Transverse colon (tissue), 4 donors: ENCODE measurements at regions not wholly inside any gene's neighbourhood (a gene's known extent, or its start where the extent isn't known, plus 50 kb on each side); places are given as distances from the start of the nearest gene placed in this dataset.

Experiments used
- DNase-seq: peaks from one replicate; pipeline ENCODE4 v3.0.0-alpha.2; 2019
- H3K27ac ChIP-seq, 4 donors: fragments of 200-600 bp; sonication (generic); 2 replicates each; pipeline ENCODE4 v1.5.1; 2016 to 2018; ENCODE audit warnings: inconsistent platforms in 4 of 4
- H3K27me3 ChIP-seq: fragments of 200-600 bp; sonication (generic); 2 replicates; pipeline ENCODE4 v1.5.1; 2017; ENCODE audit warnings: inconsistent platforms
- H3K36me3 ChIP-seq, 4 donors: fragments of 200-600 bp; sonication (generic); 2 replicates each; pipeline ENCODE4 v1.5.1; 2017 to 2019; ENCODE audit warnings: inconsistent platforms in 4 of 4
- H3K4me1 ChIP-seq, 4 donors: fragments of 200-600 bp; sonication (generic); 2 replicates each; pipeline ENCODE4 v1.5.1; 2017 to 2020; ENCODE audit warnings: inconsistent platforms in 4 of 4
- H3K4me3 ChIP-seq, 4 donors: fragments of 200-600 bp; sonication (generic); 1 replicate in 1 of 4; 2 replicates in 3 of 4; pipeline versions ENCODE4 v1.5.1 to v1.6.1; 2017 to 2019; ENCODE audit warnings: inconsistent platforms in 4 of 4
- H3K9me3 ChIP-seq, 2 donors: fragments of 200-600 bp; sonication (generic); 2 replicates each; pipeline ENCODE4 v1.5.1; 2017 to 2019; ENCODE audit warnings: inconsistent platforms in 2 of 2
- EP300 ChIP-seq: sonication (generic); formaldehyde crosslinking; IDR thresholded peaks from one replicate; pipeline ENCODE4 v1.6.1; 2017; ENCODE audit warnings: antibody characterized with exemption, low read depth
- POLR2A ChIP-seq: fragments of 450-650 bp; IDR thresholded peaks from one replicate; pipeline ENCODE4 v1.6.1; 2016; ENCODE audit warnings: antibody characterized with exemption, mild to moderate bottlenecking, moderate library complexity
- POLR2AphosphoS5 ChIP-seq, 3 donors: sonication (generic); formaldehyde crosslinking; IDR thresholded peaks; one replicate each; pipeline ENCODE4 v1.6.1; 2016; ENCODE audit warnings: antibody characterized with exemption in 3 of 3
- WGBS, 2 donors: methylation state at CpG; one replicate each; pipeline ENCODE4 v1.1.5; 2018; ENCODE audit warnings: low coverage in 1 of 2; 5-methylcytosine and 5-hydroxymethylcytosine counted together
- in situ Hi-C, 4 donors: fragments of 200-750 bp; cut with MboI; loops; one replicate each; pipeline versions ENCODE4 v1.15.0 to v1.15.1; 2017; ENCODE audit warnings: low sequenced_read_pairs in 3 of 4, low pct_ligation_motif_present in 1 of 4, low pct_unique_long_range_greater_than_20kb in 1 of 4
- intact Hi-C: fragments of 100-400 bp; cut with DNase I; formaldehyde crosslinking; loops from one replicate; pipeline ENCODE4 v1.15.1; 2023; ENCODE audit warnings: low total_unique reads
- TF ChIP-seq, protein P1 (sequence below), 5 experiments: fragments of 200-600 bp in 3 of 5; fragments of 450-650 bp in 2 of 5; sonication (generic) in 3 of 5; IDR thresholded peaks; 1 replicate in 2 of 5; 2 replicates in 3 of 5; pipeline ENCODE4 v1.5.1; 2016 to 2017; ENCODE audit warnings: antibody characterized with exemption in 5 of 5, inconsistent platforms in 3 of 5, mild to moderate bottlenecking in 2 of 5, moderate library complexity in 1 of 5

- Histone ChIP-seq H3K4me3 (no peak overlapping the region), H3K36me3 (no peaks in the 10 kb centered on the region), H3K9me3 (no peaks in the 10 kb centered on the region), H3K27ac (no peak overlapping the region), H3K4me1 (no peaks in the 10 kb centered on the region), H3K27me3 (no peaks in the 10 kb centered on the region)
- no peak for TF ChIP-seq EP300
- WGBS, 2 donors = 52 to 77% methylated on average over 2 of the region's 2 CpGs
- intact Hi-C loops (no loop called here), in situ Hi-C loops (no loop called here)
- no peak for DNase-seq
Measured at GRCh38 chr6:120924214-120924613, 410.1 kb downstream of the TBC1D32 start.

GRCh38 chr6:120918137-120918536 is 416.1 kb downstream of the TBC1D32 start:
- no peaks in the 10 kb centered on the region for H3K27me3 ChIP-seq
- H3K9me3 ChIP-seq = no peaks in the 10 kb centered on the region
- TF ChIP-seq POLR2AphosphoS5 (IDR thresholded peaks at IDR 0.05) = no peak
- no peak for TF ChIP-seq EP300
- TF ChIP-seq POLR2A = no peak
- TF ChIP-seq, protein P1, sequence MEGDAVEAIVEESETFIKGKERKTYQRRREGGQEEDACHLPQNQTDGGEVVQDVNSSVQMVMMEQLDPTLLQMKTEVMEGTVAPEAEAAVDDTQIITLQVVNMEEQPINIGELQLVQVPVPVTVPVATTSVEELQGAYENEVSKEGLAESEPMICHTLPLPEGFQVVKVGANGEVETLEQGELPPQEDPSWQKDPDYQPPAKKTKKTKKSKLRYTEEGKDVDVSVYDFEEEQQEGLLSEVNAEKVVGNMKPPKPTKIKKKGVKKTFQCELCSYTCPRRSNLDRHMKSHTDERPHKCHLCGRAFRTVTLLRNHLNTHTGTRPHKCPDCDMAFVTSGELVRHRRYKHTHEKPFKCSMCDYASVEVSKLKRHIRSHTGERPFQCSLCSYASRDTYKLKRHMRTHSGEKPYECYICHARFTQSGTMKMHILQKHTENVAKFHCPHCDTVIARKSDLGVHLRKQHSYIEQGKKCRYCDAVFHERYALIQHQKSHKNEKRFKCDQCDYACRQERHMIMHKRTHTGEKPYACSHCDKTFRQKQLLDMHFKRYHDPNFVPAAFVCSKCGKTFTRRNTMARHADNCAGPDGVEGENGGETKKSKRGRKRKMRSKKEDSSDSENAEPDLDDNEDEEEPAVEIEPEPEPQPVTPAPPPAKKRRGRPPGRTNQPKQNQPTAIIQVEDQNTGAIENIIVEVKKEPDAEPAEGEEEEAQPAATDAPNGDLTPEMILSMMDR (IDR thresholded peaks at IDR 0.05) = no peak
- no peak overlapping the region for H3K27ac ChIP-seq
- intact Hi-C loops (no loop called here), in situ Hi-C loops (no loop called here)
- H3K36me3 ChIP-seq = no peaks in the 10 kb centered on the region
- 15 to 82% methylated on average over 1 of the region's 1 CpG for WGBS, 2 donors
- H3K4me3 ChIP-seq = no peak overlapping the region
- DNase-seq = no peak
- no peaks in the 10 kb centered on the region for H3K4me1 ChIP-seq

- no peak overlapping the region for H3K4me3 ChIP-seq
- H3K4me1 ChIP-seq = no peaks in the 10 kb centered on the region
- TF ChIP-seq, protein P1 (IDR thresholded peaks at IDR 0.05) = no peak
- TF ChIP-seq POLR2A = no peak
- TF ChIP-seq POLR2AphosphoS5 (IDR thresholded peaks at IDR 0.05) = no peak
- no peak for TF ChIP-seq EP300
- H3K27ac ChIP-seq = no peak overlapping the region
- in situ Hi-C loops (no loop called here), intact Hi-C loops (loop anchor here (1.0 kb wide), 1 partner anchor 24 kb away; no protein-coding TSS in a partner anchor)
- H3K27me3 ChIP-seq = no peaks in the 10 kb centered on the region
- H3K9me3 ChIP-seq = no peaks in the 10 kb centered on the region
- no peak for DNase-seq
- WGBS, 2 donors = 65 to 100% methylated on average over 1 to 2 of the region's 2 CpGs
- no peaks in the 10 kb centered on the region for H3K36me3 ChIP-seq
Measured at GRCh38 chr6:120916844-120917243, 417.4 kb downstream of the TBC1D32 start.

DNA sequence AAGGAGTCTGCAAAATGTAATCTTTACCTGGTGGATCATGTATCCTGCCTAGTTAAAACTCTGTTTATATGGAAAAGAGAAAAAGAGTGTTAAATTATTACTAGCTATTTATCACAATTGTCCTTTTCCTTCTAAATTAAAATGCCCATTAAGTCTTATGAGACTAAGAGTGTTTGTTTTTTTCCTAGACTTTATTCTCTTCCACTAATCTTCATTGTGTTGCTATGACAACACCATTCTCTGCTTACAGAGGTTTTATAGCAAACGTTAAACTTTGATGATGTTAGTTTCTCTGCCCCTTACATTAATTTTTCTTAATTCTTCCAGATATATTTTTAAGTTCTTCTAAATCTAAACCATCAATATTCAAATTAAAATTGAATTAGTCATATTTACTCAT is 420.8 kb downstream of the TBC1D32 start:
- no peaks in the 10 kb centered on the region for H3K27me3 ChIP-seq
- H3K4me3 ChIP-seq = no peak overlapping the region
- no peaks in the 10 kb centered on the region for H3K4me1 ChIP-seq
- no peak for DNase-seq
- TF ChIP-seq POLR2AphosphoS5 (IDR thresholded peaks at IDR 0.05) = no peak
- TF ChIP-seq POLR2A = no peak
- TF ChIP-seq EP300 = no peak
- TF ChIP-seq, protein P1 (IDR thresholded peaks at IDR 0.05) = no peak
- H3K36me3 ChIP-seq = no peaks in the 10 kb centered on the region
- no peaks in the 10 kb centered on the region for H3K9me3 ChIP-seq
- WGBS, 2 donors = 36 to 42% methylated on average over 1 of the region's 1 CpG
- no peak overlapping the region for H3K27ac ChIP-seq
- in situ Hi-C loops (no loop called here), intact Hi-C loops (no loop called here)

DNA sequence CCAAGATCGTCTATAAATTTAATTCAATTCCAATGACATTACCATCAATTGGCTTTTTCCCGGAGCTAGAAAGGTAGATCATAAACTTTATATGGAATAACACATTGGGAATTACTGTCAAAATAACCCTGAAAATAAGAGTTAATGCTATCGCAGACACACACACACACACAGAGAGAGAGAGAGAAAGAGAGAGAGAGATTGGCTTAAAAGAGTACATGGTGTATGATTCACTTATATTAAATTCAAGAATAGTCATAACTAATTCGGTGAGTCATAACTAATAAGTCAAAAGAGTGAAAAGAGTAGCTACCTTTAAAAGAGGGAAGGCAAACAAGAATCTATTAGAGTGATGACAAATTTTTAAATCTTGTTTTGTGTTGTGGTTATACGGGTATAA is 425.5 kb downstream of the TBC1D32 start:
- Histone ChIP-seq H3K9me3 (no peaks in the 10 kb centered on the region), H3K36me3 (no peaks in the 10 kb centered on the region), H3K4me3 (no peak overlapping the region), H3K27ac (no peak overlapping the region), H3K4me1 (no peaks in the 10 kb centered on the region), H3K27me3 (no peaks in the 10 kb centered on the region)
- in situ Hi-C loops = no loop called here
- no peak for DNase-seq
- 83 to 85% methylated on average over 5 of the region's 5 CpGs for WGBS, 2 donors
- TF ChIP-seq, protein P1 (IDR thresholded peaks at IDR 0.05) = no peak
- no peak for TF ChIP-seq POLR2A
- no peak for TF ChIP-seq POLR2AphosphoS5 (IDR thresholded peaks at IDR 0.05)
- no peak for TF ChIP-seq EP300
- intact Hi-C loops = no loop called here
